Esophagus mucosa (tissue), 1 donor: ENCODE measurements at regions not wholly inside any gene's neighbourhood (a gene's known extent, or its start where the extent isn't known, plus 50 kb on each side); places are given as distances from the start of the nearest gene placed in this dataset.
"Not testable (repeated sequence)": the region's sequence is repeated elsewhere in the genome, so short reads cannot be mapped to it uniquely, and the experiment has no call there.

ENCODE experiments used
- ATAC-seq: fragments of 200-7000 bp; cut with Tn5 transposase; one replicate; pipeline ENCODE4 v1.9.1; 2020
- donor health status: DM: yes; HTN: yes; CAD: no.

- no peak for ATAC-seq
Measured at GRCh38 chr3:82741346-82741745, 979.9 kb upstream of the GBE1 start.

GRCh38 chr3:82739390-82739789, 977.9 kb upstream of the GBE1 start:
- ATAC-seq = no peak

GRCh38 chr3:82736696-82737277, 975.3 kb upstream of the GBE1 start:
- no peak for ATAC-seq

GRCh38 chr3:82715091-82715856, 953.8 kb upstream of the GBE1 start:
- ATAC-seq = no peak

- no peak for ATAC-seq
Measured at GRCh38 chr3:82707035-82707434, 945.6 kb upstream of the GBE1 start.

GRCh38 chr3:82685761-82686160, 924.3 kb upstream of the GBE1 start:
- ATAC-seq = no peak

- ATAC-seq = peak; percentile 91
Measured at GRCh38 chr3:82676356-82677026, 915.0 kb upstream of the GBE1 start.

GRCh38 chr3:82672966-82673365, 911.5 kb upstream of the GBE1 start:
- ATAC-seq = no peak

- ATAC-seq = no peak
Measured at GRCh38 chr3:82671466-82671865, 910.0 kb upstream of the GBE1 start.

- ATAC-seq = no peak
Measured at GRCh38 chr3:82654708-82655107, 893.3 kb upstream of the GBE1 start.

GRCh38 chr3:82643948-82644347, 882.5 kb upstream of the GBE1 start:
- ATAC-seq = no peak

GRCh38 chr3:82641701-82642100, 880.3 kb upstream of the GBE1 start:
- ATAC-seq = no peak

GRCh38 chr3:82640254-82640653, 878.8 kb upstream of the GBE1 start:
- no peak for ATAC-seq

- no peak for ATAC-seq
Measured at GRCh38 chr3:82637574-82637973, 876.1 kb upstream of the GBE1 start.

GRCh38 chr3:82636177-82636576, 874.7 kb upstream of the GBE1 start:
- ATAC-seq = no peak

GRCh38 chr3:82633319-82633718, 871.9 kb upstream of the GBE1 start:
- no peak for ATAC-seq

GRCh38 chr3:82629937-82630336, 868.5 kb upstream of the GBE1 start:
- ATAC-seq = no peak

GRCh38 chr3:82628385-82629014, 867.1 kb upstream of the GBE1 start:
- no peak for ATAC-seq

- no peak for ATAC-seq
Measured at GRCh38 chr3:82627733-82628132, 866.3 kb upstream of the GBE1 start.

GRCh38 chr3:82620744-82621143, 859.3 kb upstream of the GBE1 start:
- ATAC-seq = not testable (repeated sequence)

- no peak for ATAC-seq
Measured at GRCh38 chr3:82618594-82618993, 857.1 kb upstream of the GBE1 start.

GRCh38 chr3:82610236-82610635, 848.8 kb upstream of the GBE1 start:
- ATAC-seq = no peak

GRCh38 chr3:82607391-82607790, 845.9 kb upstream of the GBE1 start:
- ATAC-seq = no peak

GRCh38 chr3:82596805-82597204, 835.4 kb upstream of the GBE1 start:
- ATAC-seq = no peak
